RKO (cell line): ENCODE measurements at regions not wholly inside any gene's neighbourhood (a gene's known extent, or its start where the extent isn't known, plus 50 kb on each side); places are given as distances from the start of the nearest gene placed in this dataset.
"Not testable (repeated sequence)": the region's sequence is repeated elsewhere in the genome, so short reads cannot be mapped to it uniquely, and the experiment has no call there.

ENCODE experiments used
- DNase-seq: peaks from one replicate; pipeline ENCODE4 v3.0.0-alpha.2; 2016; ENCODE audit warnings: low spot score

DNA sequence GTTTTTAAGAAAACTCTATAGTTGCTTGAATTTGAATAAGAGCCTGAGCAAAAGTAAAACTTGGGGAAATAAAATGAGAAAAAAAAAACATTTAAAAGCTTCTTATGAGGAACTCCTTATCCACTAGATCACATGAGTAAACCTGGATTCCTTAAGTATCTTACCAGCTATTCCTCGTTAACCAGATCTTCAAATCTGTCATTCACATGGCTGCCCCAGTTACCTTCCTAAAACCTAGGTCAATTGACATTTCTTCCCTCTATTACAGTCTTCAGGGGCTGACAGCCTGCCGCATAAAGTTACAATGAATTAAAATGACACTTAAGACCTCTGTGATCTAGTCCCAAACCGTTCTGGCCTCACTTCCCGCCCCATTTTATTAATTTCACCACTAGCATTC lies 583.6 kb downstream of the NR2F2 start:
- DNase-seq, result no peak

DNA sequence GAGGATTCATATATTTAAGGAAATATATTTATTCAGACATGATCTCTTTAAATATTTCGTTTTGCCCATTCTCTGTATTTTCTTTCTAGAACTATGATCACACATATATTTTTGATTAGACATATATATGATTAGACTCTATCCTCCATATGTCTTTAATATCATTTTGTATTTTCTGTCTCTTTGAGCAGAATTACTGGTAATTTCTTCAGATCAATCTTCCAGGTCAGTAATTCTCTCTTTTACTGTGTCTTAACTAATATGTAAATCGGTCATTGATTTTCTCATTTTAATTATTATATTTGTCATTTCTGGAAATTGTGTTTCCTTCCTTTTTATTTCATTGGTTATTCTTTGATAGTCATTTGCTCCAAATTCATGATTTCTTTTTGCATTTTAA lies 586.2 kb downstream of the NR2F2 start:
- no peak for DNase-seq

GRCh38 chr15:96924570-96924969 lies 594.1 kb downstream of the NR2F2 start:
- DNase-seq, result no peak

GRCh38 chr15:96947296-96948229 lies 617.1 kb downstream of the NR2F2 start:
- DNase-seq, result no peak

DNA sequence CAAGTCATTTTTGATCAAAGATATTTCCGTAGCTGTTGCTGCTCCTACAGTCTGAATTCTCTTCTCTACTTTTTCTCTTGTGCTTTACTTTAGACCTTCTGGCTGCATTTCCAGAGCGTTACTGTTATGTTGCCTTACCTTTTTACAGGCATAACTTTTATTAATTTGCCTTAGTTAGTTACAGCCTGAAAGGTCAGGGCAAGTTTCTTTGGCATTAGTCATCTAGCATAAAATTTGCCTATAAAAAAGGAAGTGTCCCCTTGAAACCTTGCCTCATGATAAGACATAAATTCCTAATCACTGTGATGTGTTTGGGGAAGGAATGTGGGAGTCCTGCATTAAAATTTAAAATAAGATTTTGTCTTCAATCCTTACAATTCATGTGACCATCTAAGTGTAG lies 618.5 kb downstream of the NR2F2 start:
- DNase-seq, result no peak

GRCh38 chr15:96958721-96959120 lies 628.2 kb downstream of the NR2F2 start:
- DNase-seq, result no peak

DNA sequence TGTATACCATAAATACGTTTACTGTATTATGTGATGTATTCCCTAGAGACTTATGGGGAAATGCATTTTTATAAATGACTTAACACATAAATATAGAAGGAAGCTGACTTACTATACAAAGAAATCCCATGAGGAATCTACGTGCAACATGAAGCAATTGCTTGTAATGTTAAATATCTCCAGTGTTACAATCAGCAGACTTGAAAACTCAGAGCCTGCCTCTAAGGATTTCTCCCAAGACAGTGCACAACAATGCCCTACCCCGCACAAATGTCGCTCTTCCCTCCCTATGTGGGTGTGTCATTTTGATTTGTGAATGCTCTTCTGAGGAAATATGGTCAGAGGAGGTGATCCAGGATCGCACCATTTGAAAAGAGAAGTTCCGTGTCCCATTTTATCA lies 629.0 kb downstream of the NR2F2 start:
- no peak for DNase-seq

DNA sequence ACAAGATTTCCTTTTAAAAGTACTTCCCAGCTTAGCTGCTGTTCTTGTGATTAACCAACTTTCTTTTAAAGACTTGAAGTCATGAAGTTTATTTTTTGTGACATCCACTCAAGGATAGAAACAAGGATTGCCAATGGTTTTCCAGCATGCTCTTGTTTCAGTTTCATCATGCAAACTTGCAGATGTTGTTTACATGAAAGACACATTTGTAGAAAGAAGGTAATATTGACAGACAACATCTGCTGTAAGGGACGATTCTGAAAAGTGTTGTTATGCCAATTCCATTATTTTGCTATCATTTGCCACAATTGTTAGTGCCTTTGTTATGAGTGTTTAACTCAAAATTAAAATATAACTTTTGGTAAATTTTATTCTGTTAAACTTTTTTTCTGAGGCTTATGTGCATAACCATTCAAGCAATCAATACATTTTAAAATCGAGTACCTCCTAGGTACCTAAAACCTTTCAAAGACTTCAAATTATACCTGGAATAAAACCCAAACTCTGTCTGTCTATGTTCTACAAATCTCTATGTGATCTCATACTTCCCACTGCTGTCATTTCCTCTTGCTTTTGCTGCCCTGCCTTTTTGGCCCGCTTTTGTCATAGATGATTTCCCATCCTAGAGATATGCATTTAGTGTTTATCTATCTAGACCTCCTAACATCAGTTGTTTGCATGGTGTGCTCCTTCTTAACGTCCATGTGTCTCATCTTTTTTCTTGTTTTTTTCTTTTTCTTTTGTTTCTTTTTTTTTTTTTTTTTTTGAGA lies 630.4 kb downstream of the NR2F2 start:
- no peak for DNase-seq

DNA sequence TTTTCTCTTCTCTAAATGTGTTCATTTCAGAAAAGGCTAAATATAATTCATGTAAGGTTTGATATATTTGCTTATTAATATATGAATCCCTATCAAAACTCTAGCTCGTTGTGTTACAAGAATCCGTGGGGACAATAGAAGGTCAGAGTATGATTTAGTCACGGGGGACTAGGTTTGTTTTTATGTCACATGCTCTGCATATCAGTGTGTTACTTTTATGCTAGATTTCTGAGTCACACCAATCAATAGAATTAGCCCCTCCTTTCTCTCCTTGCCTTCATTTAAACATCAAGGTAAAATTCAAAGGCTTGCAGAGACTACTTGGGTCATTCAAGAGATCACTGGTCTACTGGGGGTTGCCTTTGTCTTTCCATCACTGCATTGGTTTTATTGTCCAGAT lies 636.1 kb downstream of the NR2F2 start:
- no peak for DNase-seq

- no peak for DNase-seq
Measured at GRCh38 chr15:96969732-96970710, 639.5 kb downstream of the NR2F2 start.

GRCh38 chr15:96972201-96972600 lies 641.7 kb downstream of the NR2F2 start:
- no peak for DNase-seq

DNA sequence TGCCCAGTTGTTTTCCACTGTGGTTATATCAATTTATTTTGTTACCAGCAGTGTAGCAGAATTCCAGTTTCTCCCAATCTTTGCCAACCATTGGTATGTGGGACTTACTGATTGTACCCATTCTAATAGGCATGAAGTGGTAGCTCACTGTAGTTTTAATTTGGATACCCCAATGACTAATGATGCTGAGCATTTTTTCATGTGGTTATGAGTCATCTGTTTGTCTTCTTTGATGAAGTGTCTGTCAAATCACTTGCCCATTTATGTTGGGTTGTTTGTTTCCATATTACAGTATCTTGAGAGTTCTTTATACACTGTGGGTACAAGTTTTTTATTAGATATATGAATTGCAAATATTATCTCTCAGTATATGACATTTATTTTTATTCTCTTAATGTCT lies 644.3 kb downstream of the NR2F2 start:
- peak; percentile 58 for DNase-seq

DNA sequence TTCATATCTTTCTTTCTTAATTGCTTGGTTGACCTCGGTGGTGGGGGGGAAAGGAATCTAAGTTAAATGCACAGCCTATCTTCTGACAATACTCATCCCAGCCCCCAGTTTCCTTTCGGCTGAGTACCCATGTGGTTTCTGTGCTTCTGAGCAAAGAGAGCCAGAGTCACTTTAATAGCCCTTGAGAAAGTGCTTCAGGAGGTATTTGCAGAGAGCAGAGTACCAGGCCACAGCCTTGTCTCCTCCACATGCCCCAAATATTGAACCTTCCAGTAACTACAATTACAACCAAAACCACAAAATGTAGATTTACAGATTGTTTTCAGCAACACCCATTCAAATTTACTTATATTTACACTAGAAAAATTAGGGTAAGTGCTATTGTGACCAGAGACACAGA lies 647.4 kb downstream of the NR2F2 start:
- DNase-seq, result no peak

DNA sequence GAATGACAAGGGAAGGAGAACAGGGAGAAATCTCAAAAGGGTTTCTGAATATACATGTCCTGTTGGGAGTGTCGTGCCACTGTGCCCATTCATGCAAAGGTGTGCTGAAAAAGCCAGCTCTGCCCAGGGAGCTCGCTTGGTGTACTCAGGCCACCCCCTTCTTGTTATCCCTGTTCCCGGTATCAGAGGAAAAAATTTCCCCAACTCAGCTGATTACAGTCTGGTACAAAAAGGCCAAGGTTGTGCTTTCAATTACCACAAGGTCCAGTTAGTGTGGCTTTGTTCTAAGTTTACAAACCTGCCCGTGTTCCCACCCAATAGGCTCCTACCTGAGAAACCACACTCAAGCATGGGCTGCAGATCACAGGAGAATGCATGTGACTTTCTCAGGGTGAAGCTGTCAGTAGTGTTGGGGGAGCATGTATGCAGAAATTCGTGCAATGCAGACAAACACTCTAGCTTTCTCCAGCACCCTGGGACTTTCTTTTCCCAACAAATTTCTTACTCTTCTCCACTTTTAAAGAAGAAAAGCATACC lies 648.5 kb downstream of the NR2F2 start:
- no peak for DNase-seq

GRCh38 chr15:96984121-96984671 lies 653.7 kb downstream of the NR2F2 start:
- DNase-seq, result not testable (repeated sequence)

GRCh38 chr15:96992817-96993216 lies 662.3 kb downstream of the NR2F2 start:
- DNase-seq, result no peak

DNA sequence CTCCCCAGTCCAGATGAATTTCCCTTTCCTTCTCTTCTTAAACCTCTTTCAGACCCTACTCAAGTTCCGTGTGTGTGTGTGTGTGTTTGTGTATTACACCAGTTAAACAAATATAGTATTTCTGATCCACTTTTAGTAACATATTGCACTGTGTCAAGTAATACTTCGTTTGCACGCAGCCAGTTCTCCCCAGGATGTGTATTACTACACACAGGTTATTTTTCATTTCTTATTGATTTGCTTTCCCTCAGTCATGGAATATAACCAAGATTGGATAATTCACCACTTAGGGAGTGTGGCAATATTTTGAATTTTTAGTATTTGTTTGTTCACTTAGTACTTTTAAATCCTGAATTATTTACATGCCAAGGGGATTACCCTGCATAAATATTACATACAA lies 667.0 kb downstream of the NR2F2 start:
- DNase-seq, result no peak

DNA sequence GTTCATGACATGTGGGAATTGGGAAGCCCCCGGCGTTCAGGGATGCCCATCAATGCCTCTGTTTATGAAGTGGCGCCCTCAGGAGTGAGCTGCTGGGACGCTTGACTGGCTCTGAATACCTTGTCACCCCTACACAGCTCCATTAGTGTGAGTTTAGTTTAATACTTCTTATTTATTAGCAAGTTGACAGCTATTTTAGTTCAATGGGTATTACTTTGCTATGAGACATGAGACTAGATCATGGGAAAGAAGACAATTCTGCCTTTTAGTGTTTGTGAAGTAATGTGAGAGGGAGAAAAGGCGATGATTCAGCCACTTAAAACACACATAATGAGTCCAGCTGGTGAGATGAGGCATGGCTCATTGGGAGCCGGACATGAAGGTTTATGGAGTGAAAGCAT lies 678.5 kb downstream of the NR2F2 start:
- peak; percentile 18 for DNase-seq

GRCh38 chr15:97012986-97013385 lies 682.5 kb downstream of the NR2F2 start:
- no peak for DNase-seq

GRCh38 chr15:97013491-97013890 lies 683.0 kb downstream of the NR2F2 start:
- no peak for DNase-seq

DNA sequence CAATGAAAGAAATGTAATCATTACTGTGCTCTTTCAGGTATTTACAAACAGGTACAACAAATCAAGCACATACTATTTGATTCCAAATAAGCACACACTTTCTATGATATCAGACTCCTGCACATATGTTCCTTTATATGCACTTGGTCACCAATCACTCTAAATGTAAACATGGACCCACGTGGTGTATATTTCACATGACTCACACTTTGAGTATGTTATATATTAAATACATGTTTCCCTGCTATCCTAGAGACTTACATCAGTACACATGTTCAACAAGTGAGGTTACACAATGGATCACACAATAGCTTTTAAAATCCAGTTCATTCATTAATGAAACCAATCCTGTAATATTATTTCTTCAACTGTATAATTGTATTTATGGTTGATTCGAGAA lies 683.5 kb downstream of the NR2F2 start:
- no peak for DNase-seq

GRCh38 chr15:97023488-97023844 lies 693.0 kb downstream of the NR2F2 start:
- DNase-seq, result no peak
